SKM-1 (cell line): ENCODE measurements at regions not wholly inside any gene's neighbourhood (a gene's known extent, or its start where the extent isn't known, plus 50 kb on each side); places are given as distances from the start of the nearest gene placed in this dataset.
"Not testable (repeated sequence)": the region's sequence is repeated elsewhere in the genome, so short reads cannot be mapped to it uniquely, and the experiment has no call there.

Source experiments
- DNase-seq: peaks from one replicate; lab custom pipeline; 2025; ENCODE audit not compliant: unreplicated experiment; lab: John Stamatoyannopoulos, UW

DNA sequence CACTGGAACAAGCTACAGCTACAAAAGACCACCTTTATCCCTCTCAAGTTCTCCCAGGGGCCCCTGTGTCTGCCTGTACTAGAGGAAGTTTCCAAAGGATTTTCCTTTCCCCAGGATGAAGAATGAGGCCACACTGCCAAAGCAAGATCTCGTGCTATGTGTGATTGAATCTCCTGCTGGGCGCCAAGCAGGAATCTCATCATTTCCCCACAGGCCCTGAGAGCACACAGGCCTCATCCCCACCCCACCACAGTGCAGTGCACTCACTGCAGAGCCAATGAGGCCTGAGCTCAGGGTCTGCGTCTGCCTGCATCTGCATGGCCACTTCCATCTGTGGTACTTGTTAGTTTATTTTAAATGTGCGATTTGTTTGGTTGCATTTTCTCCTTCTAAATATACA lies 387.4 kb upstream of the ASIC2 start:
- DNase-seq = no peak

- DNase-seq = no peak
Measured at GRCh38 chr17:33682599-33682998, 389.5 kb upstream of the ASIC2 start.

DNA sequence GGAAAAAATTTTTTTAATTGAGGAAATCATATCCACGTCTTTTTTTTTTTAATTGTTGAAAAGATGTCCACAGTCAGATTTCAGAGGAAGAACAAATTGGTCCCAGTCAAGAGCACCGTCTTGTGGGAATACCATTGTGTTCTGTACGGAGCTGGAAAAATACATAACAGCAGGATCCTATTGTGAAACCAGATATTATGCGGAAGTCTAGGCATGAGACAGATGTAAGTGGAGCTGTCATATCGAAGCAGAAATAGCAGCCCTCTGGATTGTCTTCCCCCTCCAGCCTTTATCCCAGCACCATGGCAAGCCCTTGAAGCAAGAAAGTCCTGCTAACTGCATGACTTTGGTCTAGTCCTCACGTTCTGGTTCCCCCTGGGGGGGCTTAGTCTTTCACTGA lies 391.6 kb upstream of the ASIC2 start:
- no peak for DNase-seq

DNA sequence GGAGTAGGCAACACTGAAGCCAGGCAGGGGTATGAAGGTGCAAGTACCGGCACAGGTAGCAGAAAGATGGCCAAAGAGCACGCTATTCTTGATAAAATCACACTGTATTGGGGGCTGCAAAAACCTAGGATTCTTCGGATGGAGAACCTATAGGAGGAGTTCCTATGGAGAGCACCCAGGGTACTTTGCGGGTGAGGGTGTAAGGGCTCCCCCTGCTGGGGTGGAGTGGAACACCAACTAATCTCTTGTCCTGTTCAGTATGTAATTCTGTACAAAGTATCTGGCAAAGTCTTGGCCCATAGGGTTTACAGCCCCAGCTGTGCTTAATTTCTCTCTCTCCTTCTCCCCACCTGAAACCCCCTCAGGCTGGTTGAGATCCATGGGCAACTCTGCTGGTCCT lies 393.1 kb upstream of the ASIC2 start:
- no peak for DNase-seq

GRCh38 chr17:33687831-33688230 lies 394.7 kb upstream of the ASIC2 start:
- no peak for DNase-seq

GRCh38 chr17:33688771-33689170 lies 395.7 kb upstream of the ASIC2 start:
- no peak for DNase-seq

DNA sequence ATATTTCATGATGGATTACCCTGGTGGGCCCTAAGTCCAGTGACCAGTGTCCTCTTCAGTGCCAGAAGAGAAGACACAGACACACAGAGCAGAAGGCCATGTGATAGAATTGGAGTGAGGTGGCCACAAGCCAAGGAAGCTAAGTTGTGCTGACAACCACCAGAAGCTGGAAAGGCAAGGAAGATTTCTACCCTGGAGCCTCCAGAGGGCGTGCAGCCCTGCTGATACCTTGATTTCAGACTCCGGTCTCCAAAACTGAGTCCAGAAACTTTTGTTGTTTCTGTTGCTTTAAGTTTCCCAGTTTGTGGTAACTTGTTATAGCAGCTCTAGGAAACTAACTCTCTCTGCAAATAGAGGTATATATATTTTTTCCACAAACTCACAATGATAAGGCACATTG lies 396.6 kb upstream of the ASIC2 start:
- DNase-seq = no peak

- DNase-seq = no peak
Measured at GRCh38 chr17:33695431-33695830, 402.3 kb upstream of the ASIC2 start.

DNA sequence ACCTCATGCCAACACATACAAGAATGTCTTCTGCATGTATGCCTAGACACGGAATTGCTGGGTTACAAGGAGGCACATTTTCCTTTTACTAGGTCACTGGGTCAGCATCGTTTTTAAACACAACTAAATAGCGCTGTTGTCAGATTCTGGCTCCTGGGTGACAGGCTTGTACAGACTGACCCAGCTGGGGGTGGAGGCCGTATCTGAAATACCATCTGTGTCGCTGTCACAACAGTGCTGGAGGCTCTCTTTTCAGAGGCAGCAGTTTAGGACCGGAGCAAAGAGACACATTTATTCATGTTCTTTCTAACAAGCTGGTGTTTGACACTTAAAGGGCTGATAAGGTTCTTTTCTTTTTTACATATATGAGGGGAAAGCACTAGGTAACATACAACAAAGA lies 403.0 kb upstream of the ASIC2 start:
- DNase-seq = no peak

DNA sequence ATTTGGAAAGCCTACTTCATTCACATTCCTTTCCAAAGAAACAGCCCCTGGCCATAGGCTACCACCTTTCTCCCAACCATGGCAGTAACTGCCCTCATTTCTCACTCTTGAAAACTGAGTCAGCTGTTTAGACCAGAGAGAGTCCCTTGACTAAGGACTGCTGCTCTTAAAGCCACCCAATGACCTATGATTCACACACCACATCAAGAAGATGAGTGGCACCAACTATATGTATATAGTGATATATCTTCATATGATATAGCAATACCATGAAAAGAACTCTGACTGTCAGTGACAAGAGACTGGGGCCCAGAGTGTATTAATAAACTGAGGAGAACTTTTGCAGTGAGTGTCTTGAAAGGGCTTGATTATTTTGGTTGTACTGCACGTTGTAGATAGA lies 404.5 kb upstream of the ASIC2 start:
- no peak for DNase-seq

DNA sequence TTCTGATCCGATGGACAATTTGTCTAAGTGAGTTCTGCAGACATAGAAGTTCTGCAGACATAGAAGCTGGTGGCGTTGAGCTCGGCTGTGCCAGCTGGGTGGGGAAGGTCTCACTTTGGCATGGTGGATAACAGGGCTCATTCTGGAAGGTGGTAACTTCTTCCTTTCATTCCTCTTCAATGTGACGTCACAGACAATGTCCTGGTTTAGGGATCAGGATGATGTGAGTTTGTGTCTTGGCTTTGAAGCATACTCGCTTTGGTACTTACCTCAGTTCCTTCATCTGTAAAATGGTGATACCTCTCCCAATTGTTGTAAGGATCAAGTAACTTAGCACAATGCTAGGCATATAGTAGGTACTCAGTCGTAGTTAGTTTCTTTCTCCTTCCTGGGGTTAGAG lies 408.8 kb upstream of the ASIC2 start:
- no peak for DNase-seq

- DNase-seq = no peak
Measured at GRCh38 chr17:33704856-33705255, 411.8 kb upstream of the ASIC2 start.

GRCh38 chr17:33709881-33710280 lies 416.8 kb upstream of the ASIC2 start:
- DNase-seq = no peak

GRCh38 chr17:33712120-33712519 lies 419.0 kb upstream of the ASIC2 start:
- no peak for DNase-seq

DNA sequence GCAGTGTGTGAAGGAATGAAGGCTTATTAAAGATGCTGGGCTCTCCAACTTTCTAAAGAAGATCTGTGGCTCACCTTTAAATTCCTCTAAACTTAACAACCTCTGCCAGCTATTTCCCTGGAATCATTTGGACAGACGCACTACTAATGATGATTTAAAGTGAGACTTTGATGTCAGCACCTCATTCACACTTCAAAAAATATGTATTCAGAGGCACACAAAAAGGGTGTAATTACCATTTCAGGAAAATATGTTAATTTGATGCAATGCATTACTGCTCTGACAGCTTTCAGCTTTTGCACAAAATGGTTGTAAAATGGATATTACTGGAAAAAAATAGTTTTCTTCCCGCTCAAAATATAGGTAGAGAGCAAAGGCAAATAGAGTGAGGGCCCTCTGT lies 423.9 kb upstream of the ASIC2 start:
- no peak for DNase-seq

DNA sequence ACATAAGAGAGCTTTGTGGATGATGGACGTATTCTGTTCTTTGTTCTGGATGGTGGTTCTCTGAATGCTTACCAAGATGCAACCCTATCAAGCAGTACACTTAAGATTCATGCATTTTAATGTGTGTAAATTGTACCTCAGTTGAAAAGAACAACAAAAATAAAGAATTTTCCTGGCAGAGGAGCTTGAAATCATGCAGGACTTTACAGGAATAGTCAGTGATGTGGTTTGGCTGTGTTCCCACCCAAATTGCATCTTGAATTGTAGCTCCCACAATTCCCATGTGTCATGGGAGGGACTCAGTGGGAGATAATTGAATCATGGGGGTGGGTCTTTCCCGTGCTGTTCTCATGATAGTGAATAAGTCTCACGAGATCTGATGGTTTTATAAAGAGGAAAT lies 430.6 kb upstream of the ASIC2 start:
- DNase-seq = not testable (repeated sequence)

GRCh38 chr17:33725675-33726271 lies 432.7 kb upstream of the ASIC2 start:
- no peak for DNase-seq

DNA sequence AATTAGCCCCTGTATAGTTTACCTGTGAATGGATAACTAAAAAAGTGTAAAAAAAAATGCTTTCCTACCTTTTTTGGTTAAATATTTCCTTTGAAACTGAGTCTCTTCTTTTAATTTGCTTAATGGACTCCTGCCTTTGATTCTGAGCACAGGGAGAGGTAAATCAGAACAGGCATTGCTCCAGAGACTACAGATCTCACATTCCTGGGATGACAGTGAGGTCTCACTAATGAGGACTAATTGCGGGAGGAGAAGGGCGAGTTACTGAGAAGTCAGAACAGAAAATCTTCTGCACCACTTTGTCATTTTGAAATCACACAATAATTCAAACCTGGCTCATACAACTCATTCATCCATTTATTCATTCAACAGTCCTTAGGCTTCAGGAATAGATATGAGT lies 437.0 kb upstream of the ASIC2 start:
- DNase-seq = no peak

GRCh38 chr17:33732116-33732515 lies 439.0 kb upstream of the ASIC2 start:
- no peak for DNase-seq

DNA sequence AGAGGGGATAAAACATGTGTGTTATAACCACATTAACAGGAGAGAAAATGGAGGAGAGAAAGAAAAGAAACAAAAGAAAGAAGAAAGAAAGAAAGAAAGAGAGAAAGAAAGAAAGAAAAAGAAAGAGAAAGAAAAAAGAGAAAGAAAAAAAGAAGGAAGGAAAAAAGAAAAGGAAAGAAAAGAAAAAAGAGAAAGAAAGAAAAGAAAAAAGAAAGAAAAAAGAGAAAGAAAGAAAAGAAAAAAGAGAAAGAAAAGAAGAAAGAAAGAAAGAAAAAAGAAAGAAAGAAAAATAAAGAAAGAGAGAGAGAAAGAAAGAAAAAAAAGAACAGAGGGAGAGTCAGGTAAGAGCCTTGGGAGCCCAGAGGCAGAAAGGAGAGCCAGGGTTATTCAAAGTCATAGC lies 446.6 kb upstream of the ASIC2 start:
- DNase-seq = no peak

GRCh38 chr17:33745047-33745760 lies 452.1 kb upstream of the ASIC2 start:
- DNase-seq = no peak

DNA sequence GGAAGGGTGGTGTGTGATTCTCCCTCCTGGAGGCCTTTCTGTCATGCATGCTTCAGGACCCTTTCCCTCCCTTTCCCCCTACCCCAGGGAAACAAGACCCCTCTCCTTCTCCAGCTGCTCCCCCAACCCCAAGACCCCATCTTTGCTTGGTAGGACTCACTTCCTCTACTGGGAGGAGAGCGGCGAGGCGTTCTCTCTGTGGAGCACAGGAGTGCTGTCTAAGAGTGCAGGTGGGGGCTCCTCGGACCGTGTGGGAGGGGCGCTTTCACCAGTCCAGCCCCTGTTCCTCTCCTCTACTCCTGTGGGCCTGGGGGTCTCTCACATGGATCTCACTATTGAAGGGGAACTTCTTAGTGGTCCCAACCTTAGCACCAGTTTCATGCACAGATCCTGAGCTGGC lies 456.1 kb upstream of the ASIC2 start:
- DNase-seq = no peak
